ENCODE measurements at regions not wholly inside any gene's neighbourhood (a gene's known extent, or its start where the extent isn't known, plus 50 kb on each side); places are given as distances from the start of the nearest gene placed in this dataset.

DNA sequence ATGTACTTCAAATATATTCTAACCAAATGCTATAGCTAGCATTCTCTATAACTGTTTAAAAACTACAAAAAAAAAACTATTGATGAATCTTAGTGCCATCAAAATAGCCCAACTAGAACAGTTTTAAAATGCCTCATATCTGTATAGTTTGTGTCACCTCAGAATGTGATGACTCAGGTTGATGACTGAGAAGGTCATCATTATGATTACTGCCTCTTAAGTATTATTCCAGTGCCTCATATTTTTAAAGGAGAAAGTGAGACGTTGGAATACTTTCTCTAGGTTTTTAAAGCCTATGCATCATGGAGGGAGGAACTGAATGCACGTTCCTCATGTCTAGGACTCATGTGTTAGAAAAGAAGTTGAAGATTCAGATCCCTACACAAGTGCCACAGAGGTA is 88.2 kb downstream of the TMA16 start:
- TF ChIP-seq, protein P1, sequence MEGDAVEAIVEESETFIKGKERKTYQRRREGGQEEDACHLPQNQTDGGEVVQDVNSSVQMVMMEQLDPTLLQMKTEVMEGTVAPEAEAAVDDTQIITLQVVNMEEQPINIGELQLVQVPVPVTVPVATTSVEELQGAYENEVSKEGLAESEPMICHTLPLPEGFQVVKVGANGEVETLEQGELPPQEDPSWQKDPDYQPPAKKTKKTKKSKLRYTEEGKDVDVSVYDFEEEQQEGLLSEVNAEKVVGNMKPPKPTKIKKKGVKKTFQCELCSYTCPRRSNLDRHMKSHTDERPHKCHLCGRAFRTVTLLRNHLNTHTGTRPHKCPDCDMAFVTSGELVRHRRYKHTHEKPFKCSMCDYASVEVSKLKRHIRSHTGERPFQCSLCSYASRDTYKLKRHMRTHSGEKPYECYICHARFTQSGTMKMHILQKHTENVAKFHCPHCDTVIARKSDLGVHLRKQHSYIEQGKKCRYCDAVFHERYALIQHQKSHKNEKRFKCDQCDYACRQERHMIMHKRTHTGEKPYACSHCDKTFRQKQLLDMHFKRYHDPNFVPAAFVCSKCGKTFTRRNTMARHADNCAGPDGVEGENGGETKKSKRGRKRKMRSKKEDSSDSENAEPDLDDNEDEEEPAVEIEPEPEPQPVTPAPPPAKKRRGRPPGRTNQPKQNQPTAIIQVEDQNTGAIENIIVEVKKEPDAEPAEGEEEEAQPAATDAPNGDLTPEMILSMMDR (IDR thresholded peaks at IDR 0.05): no peak
- TF ChIP-seq POLR2AphosphoS5 (IDR thresholded peaks at IDR 0.05; ENCODE audit: insufficient read depth in 1 of 2, low read depth in 1 of 2) (no peak), POLR2A (IDR thresholded peaks at IDR 0.05) (no peak)

All from vagina (tissue), 2 donors.